DND-41 (cell line): ENCODE measurements at regions not wholly inside any gene's neighbourhood (a gene's known extent, or its start where the extent isn't known, plus 50 kb on each side); places are given as distances from the start of the nearest gene placed in this dataset.

Experiments
- ATAC-seq: fragments of 200-7000 bp; cut with Tn5 transposase; 3 replicates; pipeline ENCODE4 v1.9.1; 2021; ENCODE audit warnings: low read depth; ENCODE audit not compliant: insufficient read depth
- DNase-seq: peaks from one replicate; pipeline ENCODE4 v3.0.0-alpha.2; 2020
- H2AFZ ChIP-seq: 2 replicates; pipeline ENCODE4 v1.6.0; 2012; ENCODE audit warnings: low read depth, low read length
- H3K27ac ChIP-seq: 2 replicates; pipeline ENCODE4 v1.5.1; 2012; ENCODE audit warnings: low read length, inconsistent platforms
- H3K27me3 ChIP-seq: fragments of 200-600 bp; sonication (generic); 2 replicates; pipeline ENCODE4 v1.6.0; 2012; ENCODE audit warnings: low read length, mild to moderate bottlenecking, inconsistent platforms; ENCODE audit not compliant: insufficient read depth, poor library complexity
- H3K36me3 ChIP-seq: 2 replicates; pipeline ENCODE4 v1.5.1; 2012; ENCODE audit warnings: low read length, inconsistent platforms; ENCODE audit not compliant: insufficient read depth
- H3K4me1 ChIP-seq: 2 replicates; pipeline ENCODE4 v1.5.1; 2012; ENCODE audit warnings: mild to moderate bottlenecking, low read length; ENCODE audit not compliant: insufficient read depth
- H3K4me2 ChIP-seq: 2 replicates; pipeline ENCODE4 v1.6.0; 2012; ENCODE audit warnings: mild to moderate bottlenecking, moderate library complexity, low read length, inconsistent platforms; ENCODE audit not compliant: insufficient read depth
- H3K4me3 ChIP-seq, 2 experiments: fragments of 200-600 bp in 1 of 2; shearing (Covaris generic) in 1 of 2; 2 replicates each; pipeline ENCODE4 v1.5.1; 2012 to 2016; ENCODE audit warnings: inconsistent platforms in 2 of 2, low read length in 2 of 2, mild to moderate bottlenecking in 2 of 2, low read depth in 1 of 2, moderate library complexity in 1 of 2
- H3K79me2 ChIP-seq: 2 replicates; pipeline ENCODE4 v1.6.0; 2012; ENCODE audit warnings: low read length, inconsistent platforms; ENCODE audit not compliant: insufficient read depth
- H3K9ac ChIP-seq: 2 replicates; pipeline ENCODE4 v1.6.0; 2012; ENCODE audit warnings: low read depth, mild to moderate bottlenecking, inconsistent platforms, low read length, moderate library complexity
- H3K9me3 ChIP-seq: 2 replicates; pipeline ENCODE4 v1.5.1; 2012; ENCODE audit warnings: low read length, moderate library complexity, mild to moderate bottlenecking, inconsistent platforms; ENCODE audit not compliant: insufficient read depth, severe bottlenecking
- H4K20me1 ChIP-seq: 2 replicates; pipeline ENCODE4 v1.6.0; 2012; ENCODE audit warnings: low read length; ENCODE audit not compliant: insufficient read depth
- EZH2 ChIP-seq: IDR thresholded peaks from 3 replicates; pipeline ENCODE4 v1.6.1; 2012; ENCODE audit warnings: borderline replicate concordance, low read depth, mild to moderate bottlenecking, moderate library complexity, low read length, inconsistent platforms; ENCODE audit not compliant: severe bottlenecking
- TF ChIP-seq, protein P1 (sequence below): IDR thresholded peaks from 2 replicates; pipeline ENCODE4 v1.5.1; 2012; ENCODE audit warnings: borderline replicate concordance, low read length, moderate library complexity, mild to moderate bottlenecking; ENCODE audit not compliant: poor library complexity, severe bottlenecking; ENCODE audit errors: extremely low read depth

DNA sequence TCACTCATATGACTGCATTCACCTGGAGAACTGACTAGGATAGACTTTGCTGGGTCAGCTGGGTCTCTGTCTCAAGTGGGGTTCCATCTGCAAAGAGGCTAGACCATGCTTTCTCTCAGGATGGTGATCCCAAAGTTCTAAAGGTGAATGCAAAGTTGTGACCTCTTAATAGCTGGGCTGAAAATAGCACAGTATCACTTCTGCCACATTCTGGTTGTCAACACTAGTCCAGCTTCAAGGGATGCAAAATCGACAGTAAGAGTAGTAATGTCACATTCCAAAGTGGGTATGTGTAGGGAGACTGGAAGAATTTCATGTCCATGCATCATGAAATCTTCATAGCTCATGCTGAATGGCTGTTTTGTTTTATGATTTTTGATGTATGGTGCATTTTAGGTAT lies 414.6 kb downstream of the PCDH7 start:
- no peak overlapping the region for H3K4me2 ChIP-seq
- no peak for TF ChIP-seq EZH2
- TF ChIP-seq, protein P1, sequence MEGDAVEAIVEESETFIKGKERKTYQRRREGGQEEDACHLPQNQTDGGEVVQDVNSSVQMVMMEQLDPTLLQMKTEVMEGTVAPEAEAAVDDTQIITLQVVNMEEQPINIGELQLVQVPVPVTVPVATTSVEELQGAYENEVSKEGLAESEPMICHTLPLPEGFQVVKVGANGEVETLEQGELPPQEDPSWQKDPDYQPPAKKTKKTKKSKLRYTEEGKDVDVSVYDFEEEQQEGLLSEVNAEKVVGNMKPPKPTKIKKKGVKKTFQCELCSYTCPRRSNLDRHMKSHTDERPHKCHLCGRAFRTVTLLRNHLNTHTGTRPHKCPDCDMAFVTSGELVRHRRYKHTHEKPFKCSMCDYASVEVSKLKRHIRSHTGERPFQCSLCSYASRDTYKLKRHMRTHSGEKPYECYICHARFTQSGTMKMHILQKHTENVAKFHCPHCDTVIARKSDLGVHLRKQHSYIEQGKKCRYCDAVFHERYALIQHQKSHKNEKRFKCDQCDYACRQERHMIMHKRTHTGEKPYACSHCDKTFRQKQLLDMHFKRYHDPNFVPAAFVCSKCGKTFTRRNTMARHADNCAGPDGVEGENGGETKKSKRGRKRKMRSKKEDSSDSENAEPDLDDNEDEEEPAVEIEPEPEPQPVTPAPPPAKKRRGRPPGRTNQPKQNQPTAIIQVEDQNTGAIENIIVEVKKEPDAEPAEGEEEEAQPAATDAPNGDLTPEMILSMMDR = no peak

DNA sequence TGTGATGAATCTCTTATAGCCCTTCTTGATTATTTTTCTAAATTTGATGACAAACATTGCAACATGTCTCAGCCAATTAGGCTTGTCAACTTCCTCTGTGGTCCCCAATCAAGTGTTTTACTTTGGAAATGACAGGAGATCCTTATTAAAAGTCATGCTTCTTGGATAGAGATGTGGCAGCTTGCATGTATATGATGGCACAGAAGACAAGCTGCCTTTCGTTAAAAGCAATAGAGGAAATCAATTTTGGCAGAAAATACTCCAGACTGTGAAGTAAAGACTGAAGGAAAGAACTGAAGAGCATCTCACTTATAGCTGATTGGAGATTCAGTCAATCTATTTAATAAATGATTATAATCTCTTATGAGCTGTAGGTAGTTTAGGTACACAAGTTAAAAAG lies 419.6 kb downstream of the PCDH7 start:
- no peak overlapping the region for H3K4me2 ChIP-seq
- no peak overlapping the region for H3K9ac ChIP-seq
- H2AFZ ChIP-seq = no peak overlapping the region
- DNase-seq (no peak), ATAC-seq (no peak)
- H3K79me2 ChIP-seq = no peaks in the 10 kb centered on the region
- H3K9me3 ChIP-seq = no peaks in the 10 kb centered on the region
- no peaks in the 10 kb centered on the region for H4K20me1 ChIP-seq
- no peaks in the 10 kb centered on the region for H3K27me3 ChIP-seq
- H3K4me1 ChIP-seq = no peaks in the 10 kb centered on the region
- no peaks in the 10 kb centered on the region for H3K36me3 ChIP-seq
- TF ChIP-seq, protein P1 = no peak
- TF ChIP-seq EZH2 = no peak
- H3K4me3 ChIP-seq = no peak overlapping the region
- no peak overlapping the region for H3K27ac ChIP-seq

More for the DNA sequence above, 414.6 kb downstream of the PCDH7 start:
- H3K9me3 ChIP-seq = no peaks in the 10 kb centered on the region
- no peak overlapping the region for H3K9ac ChIP-seq
- H3K79me2 ChIP-seq = no peaks in the 10 kb centered on the region
- no peaks in the 10 kb centered on the region for H3K4me1 ChIP-seq
- H4K20me1 ChIP-seq = no peaks in the 10 kb centered on the region
- H3K27ac ChIP-seq = no peak overlapping the region
- ATAC-seq (no peak), DNase-seq (no peak)
- no peaks in the 10 kb centered on the region for H3K36me3 ChIP-seq
- no peak overlapping the region for H3K4me3 ChIP-seq
- no peaks in the 10 kb centered on the region for H3K27me3 ChIP-seq
- no peak overlapping the region for H2AFZ ChIP-seq

DNA sequence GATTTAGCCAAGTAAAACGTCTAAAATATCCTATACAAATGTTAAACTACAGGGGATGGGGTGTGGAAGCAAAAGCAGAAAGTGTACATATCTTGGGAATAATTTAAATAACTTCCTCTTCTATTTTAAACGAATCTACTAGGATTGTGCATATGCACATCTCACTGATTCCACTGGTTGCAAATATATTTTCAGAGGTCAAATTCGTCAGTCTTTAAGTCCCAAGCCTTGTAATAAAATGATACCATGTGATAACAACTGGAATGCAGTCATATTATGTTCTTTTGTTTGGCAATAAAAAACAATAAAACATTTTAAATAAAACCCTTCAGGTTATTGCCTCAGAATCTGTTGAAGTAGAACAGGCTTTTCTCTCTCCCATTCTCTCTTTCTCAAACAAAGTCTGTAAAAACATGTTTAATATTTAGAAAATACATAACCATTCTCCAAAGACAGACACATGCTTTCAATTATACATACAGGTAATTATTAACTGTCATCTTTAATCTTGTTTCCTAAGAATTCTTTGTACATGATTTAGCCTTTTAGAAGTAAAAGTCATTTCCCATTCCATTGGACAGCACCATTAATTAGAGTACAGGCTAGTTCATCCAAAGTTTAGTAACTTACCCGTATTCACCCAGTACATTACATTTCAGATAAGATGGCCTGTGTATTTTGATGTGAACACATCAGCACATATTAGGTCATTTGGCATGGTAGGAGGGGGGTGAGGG lies 421.1 kb downstream of the PCDH7 start:
- H3K79me2 ChIP-seq = no peaks in the 10 kb centered on the region
- ATAC-seq = no peak
- H3K4me1 ChIP-seq = no peaks in the 10 kb centered on the region
- H3K4me2 ChIP-seq = no peak overlapping the region
- no peak overlapping the region for H3K27ac ChIP-seq
- H2AFZ ChIP-seq = no peak overlapping the region
- TF ChIP-seq, protein P1 = no peak
- no peak for TF ChIP-seq EZH2
- H3K4me3 ChIP-seq = no peak overlapping the region
- no peaks in the 10 kb centered on the region for H3K27me3 ChIP-seq
- H3K9me3 ChIP-seq = no peaks in the 10 kb centered on the region
- H3K36me3 ChIP-seq = no peaks in the 10 kb centered on the region
- DNase-seq = no peak
- no peak overlapping the region for H3K9ac ChIP-seq
- no peaks in the 10 kb centered on the region for H4K20me1 ChIP-seq

DNA sequence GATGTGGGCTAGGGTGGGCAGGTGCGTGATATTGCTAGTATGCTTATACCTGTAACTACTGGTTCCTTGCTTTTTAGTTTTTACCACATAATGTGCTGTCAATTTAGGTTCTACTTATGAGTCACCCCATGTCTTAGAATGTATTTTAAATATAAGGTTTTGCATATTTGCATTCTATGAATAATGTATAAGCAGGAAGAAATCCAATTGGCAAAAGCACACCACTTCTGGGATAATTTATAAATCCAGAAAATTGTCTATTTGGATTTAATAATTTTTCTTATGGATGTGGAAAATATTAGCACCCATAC lies 421.6 kb downstream of the PCDH7 start:
- ATAC-seq = no peak
- no peak overlapping the region for H2AFZ ChIP-seq
- no peak for TF ChIP-seq EZH2
- TF ChIP-seq, protein P1 = no peak

More for the DNA sequence above, 421.6 kb downstream of the PCDH7 start:
- Histone ChIP-seq H3K4me1 (no peaks in the 10 kb centered on the region), H3K9me3 (no peaks in the 10 kb centered on the region), H3K9ac (no peak overlapping the region), H3K36me3 (no peaks in the 10 kb centered on the region), H3K4me3 (no peak overlapping the region), H4K20me1 (no peaks in the 10 kb centered on the region), H3K27ac (no peak overlapping the region), H3K79me2 (no peaks in the 10 kb centered on the region), H3K27me3 (no peaks in the 10 kb centered on the region), H3K4me2 (no peak overlapping the region)
- no peak for DNase-seq
